GM12878 (cell line): ENCODE measurements at regions not wholly inside any gene's neighbourhood (a gene's known extent, or its start where the extent isn't known, plus 50 kb on each side); places are given as distances from the start of the nearest gene placed in this dataset.

ENCODE experiments used
- ATAC-seq: fragments of 200-7000 bp; cut with Tn5 transposase; 3 replicates; pipeline ENCODE4 v1.9.1; 2020; ENCODE audit warnings: mild to moderate bottlenecking, moderate library complexity
- BruUV-seq: library from RNA; stranded (reverse); fragments of 400-500 nt; replicated peaks from 2 replicates; lab custom pipeline; 2021; lab: Mats Ljungman, UMichigan
- CTCF ChIA-PET: fragments of 300-600 bp; sonication (Branson Sonifier 250); formaldehyde crosslinking; extraction: SDS; loops from one replicate; lab custom pipeline; 2021; ENCODE audit warnings: inconsistent platforms; lab: Yijun Ruan, JAX
- POLR2A ChIA-PET: fragments of 350-600 bp; formaldehyde crosslinking; extraction: SDS; loops from one replicate; lab custom pipeline; 2021; ENCODE audit warnings: inconsistent platforms; lab: Charles Lee
- RAD21 ChIA-PET: fragments of 300-600 bp; sonication (Branson Sonifier 250); formaldehyde crosslinking; loops from one replicate; lab custom pipeline; 2023; ENCODE audit warnings: antibody characterized with exemption; ENCODE audit not compliant: unreplicated experiment; lab: Charles Lee
- SMC1A ChIA-PET: fragments of 300-600 bp; sonication (Branson Sonifier 250); formaldehyde crosslinking; loops from one replicate; lab custom pipeline; 2023; ENCODE audit not compliant: unreplicated experiment, uncharacterized antibody; lab: Charles Lee
- DNase-seq: peaks from one replicate; pipeline ENCODE4 v3.0.0-alpha.2; 2011; ENCODE audit warnings: low read depth, low spot score
- FAIRE-seq: peaks from 3 replicates; lab custom pipeline; 2011; peaks lifted over from hg19 to GRCh38; lab: Jason Lieb, UNC
- H2AFZ ChIP-seq: 2 replicates; pipeline ENCODE4 v1.6.0; 2011; ENCODE audit warnings: low read depth, low read length, control low read depth; ENCODE audit not compliant: control insufficient read depth
- H3K27ac ChIP-seq: 2 replicates; pipeline ENCODE4 v1.5.1; 2011; ENCODE audit warnings: control low read depth; ENCODE audit not compliant: control insufficient read depth, insufficient read depth
- H3K27me3 ChIP-seq, 2 experiments: replicated peaks in 1 of 2; 2 replicates each; pipeline versions ENCODE4 v1.6.0 to v1.6.1; 2011; ENCODE audit warnings: low read length in 1 of 2; ENCODE audit not compliant: control insufficient read depth in 2 of 2, insufficient read depth in 2 of 2
- H3K36me3 ChIP-seq, 2 experiments: 2 replicates each; pipeline ENCODE4 v1.5.1; 2011; ENCODE audit warnings: low read length in 1 of 2; ENCODE audit not compliant: control insufficient read depth in 2 of 2, insufficient read depth in 2 of 2
- H3K4me1 ChIP-seq: 2 replicates; pipeline ENCODE4 v1.6.1; 2011; ENCODE audit warnings: mild to moderate bottlenecking, low read length, moderate library complexity, mixed read lengths; ENCODE audit not compliant: control insufficient read depth, insufficient read depth
- H3K4me2 ChIP-seq: 2 replicates; pipeline ENCODE4 v1.6.0; 2011; ENCODE audit warnings: control low read depth; ENCODE audit not compliant: control insufficient read depth, insufficient read depth
- H3K4me3 ChIP-seq: fragments of 200-600 bp; sonication (generic); 2 replicates; pipeline ENCODE4 v1.5.1; 2016
- H3K79me2 ChIP-seq: 2 replicates; pipeline ENCODE4 v1.6.0; 2011; ENCODE audit warnings: low read length; ENCODE audit not compliant: control insufficient read depth, insufficient read depth
- H3K9ac ChIP-seq: 2 replicates; pipeline ENCODE4 v1.8.0; 2011; ENCODE audit warnings: low read length, control low read depth, mixed read lengths; ENCODE audit not compliant: control insufficient read depth, insufficient read depth
- H3K9me3 ChIP-seq: replicated peaks from 3 replicates; pipeline ENCODE4 v1.5.1; 2011; ENCODE audit warnings: mild to moderate bottlenecking, low read length; ENCODE audit not compliant: control insufficient read depth, insufficient read depth
- H4K20me1 ChIP-seq: 2 replicates; pipeline ENCODE4 v1.6.0; 2011; ENCODE audit not compliant: control insufficient read depth, insufficient read depth
- ATF7 ChIP-seq: fragments of 450-650 bp; IDR thresholded peaks from 2 replicates; pipeline ENCODE4 v1.6.1; 2016; ENCODE audit warnings: low read depth, mild to moderate bottlenecking
- BACH1 ChIP-seq: fragments of 450-650 bp; IDR thresholded peaks from 2 replicates; pipeline ENCODE4 v1.6.1; 2017; ENCODE audit warnings: mild to moderate bottlenecking, borderline replicate concordance
- CHD1 ChIP-seq: IDR thresholded peaks from 2 replicates; pipeline ENCODE4 v1.6.1; 2012; ENCODE audit warnings: low read depth, low read length, improper control_type of control experiment
- CHD4 ChIP-seq: fragments of 200-600 bp; sonication (generic); IDR thresholded peaks from 2 replicates; pipeline ENCODE4 v1.6.1; 2016; ENCODE audit warnings: mild to moderate bottlenecking
- GABPA ChIP-seq: IDR thresholded peaks from 2 replicates; pipeline ENCODE4 v1.6.1; 2014; ENCODE audit warnings: antibody characterized with exemption, low read depth, mild to moderate bottlenecking, inconsistent platforms
- GATAD2B ChIP-seq: fragments of 450-650 bp; conservative IDR thresholded peaks from 2 replicates; pipeline ENCODE4 v1.6.1; 2017; ENCODE audit warnings: low read depth, mild to moderate bottlenecking, moderate library complexity
- IRF4 ChIP-seq: IDR thresholded peaks from 2 replicates; pipeline ENCODE4 v1.6.1; 2011; ENCODE audit warnings: low read depth, low read length
- JUNB ChIP-seq: IDR thresholded peaks from 2 replicates; pipeline ENCODE4 v1.6.1; 2016; ENCODE audit warnings: antibody characterized with exemption, mild to moderate bottlenecking
- MXI1 ChIP-seq: fragments of 150-350 bp; IDR thresholded peaks from 2 replicates; pipeline ENCODE4 v1.6.1; 2011; ENCODE audit warnings: low read depth, mild to moderate bottlenecking, inconsistent platforms, low read length, improper control_type of control experiment
- MYC ChIP-seq: IDR thresholded peaks from 2 replicates; pipeline ENCODE4 v1.6.1; 2011; ENCODE audit warnings: mild to moderate bottlenecking, low read length, moderate library complexity, inconsistent platforms; ENCODE audit not compliant: insufficient read depth, insufficient replicate concordance, insufficient read length, severe bottlenecking
- NR2C2 ChIP-seq: IDR thresholded peaks from 2 replicates; pipeline ENCODE4 v1.6.1; 2011; ENCODE audit warnings: borderline replicate concordance, low read depth; ENCODE audit not compliant: control insufficient read depth, insufficient read length
- PAX5 ChIP-seq: IDR thresholded peaks from 2 replicates; pipeline ENCODE4 v1.6.1; 2011; ENCODE audit warnings: low read depth, low read length, borderline replicate concordance
- PML ChIP-seq: IDR thresholded peaks from 2 replicates; pipeline ENCODE4 v1.6.1; 2012; ENCODE audit warnings: low read length, inconsistent platforms
- SIN3A ChIP-seq: IDR thresholded peaks from 2 replicates; pipeline ENCODE4 v1.6.1; 2012; ENCODE audit warnings: low read depth, low read length, improper control_type of control experiment
- SUZ12 ChIP-seq: fragments of 200-600 bp; sonication (generic); IDR thresholded peaks from one replicate; pipeline ENCODE4 v1.6.1; 2018; ENCODE audit warnings: antibody characterized with exemption, mild to moderate bottlenecking; ENCODE audit not compliant: unreplicated experiment
- TAF1 ChIP-seq: IDR thresholded peaks from 2 replicates; pipeline ENCODE4 v1.6.1; 2011; ENCODE audit warnings: mild to moderate bottlenecking, low read depth, low read length, borderline replicate concordance
- YY1 ChIP-seq: IDR thresholded peaks from 2 replicates; pipeline ENCODE4 v1.6.1; 2011; ENCODE audit warnings: low read depth, mild to moderate bottlenecking, low read length
- ZBED1 ChIP-seq: IDR thresholded peaks from 2 replicates; pipeline ENCODE4 v1.6.1; 2016; ENCODE audit warnings: borderline replicate concordance
- ZNF24 ChIP-seq: fragments of 450-650 bp; IDR thresholded peaks from 2 replicates; pipeline ENCODE4 v1.6.1; 2017; ENCODE audit warnings: antibody characterized with exemption, mild to moderate bottlenecking
- WGBS: methylation state at CpG from one replicate; pipeline ENCODE4 v1.1.6; 2016; ENCODE audit warnings: low lambda C conversion rate; ENCODE audit not compliant: insufficient replicate concordance, insufficient coverage; ENCODE audit errors: missing lambda C conversion rate; 5-methylcytosine and 5-hydroxymethylcytosine counted together
- in situ Hi-C: fragments of 300-500 bp; cut with MboI; formaldehyde crosslinking; loops from 9 replicates; pipeline ENCODE4 v1.14.3; 2018; ENCODE audit warnings: mixed read lengths
- intact Hi-C: fragments of 100-400 bp; cut with micrococcal nuclease; formaldehyde crosslinking; loops from one replicate; pipeline ENCODE4 v1.14.2; 2022; ENCODE audit not compliant: unreplicated experiment
- TF ChIP-seq, protein P1 (sequence below): fragments of 450-650 bp; IDR thresholded peaks from 2 replicates; pipeline ENCODE4 v1.6.1; 2017; ENCODE audit warnings: low read depth, mild to moderate bottlenecking, moderate library complexity
- TF ChIP-seq, protein P2 (sequence below): fragments of 450-650 bp; formaldehyde crosslinking; IDR thresholded peaks from 2 replicates; pipeline ENCODE4 v1.4.0; 2022; ENCODE audit warnings: mild to moderate bottlenecking, moderate library complexity

DNA sequence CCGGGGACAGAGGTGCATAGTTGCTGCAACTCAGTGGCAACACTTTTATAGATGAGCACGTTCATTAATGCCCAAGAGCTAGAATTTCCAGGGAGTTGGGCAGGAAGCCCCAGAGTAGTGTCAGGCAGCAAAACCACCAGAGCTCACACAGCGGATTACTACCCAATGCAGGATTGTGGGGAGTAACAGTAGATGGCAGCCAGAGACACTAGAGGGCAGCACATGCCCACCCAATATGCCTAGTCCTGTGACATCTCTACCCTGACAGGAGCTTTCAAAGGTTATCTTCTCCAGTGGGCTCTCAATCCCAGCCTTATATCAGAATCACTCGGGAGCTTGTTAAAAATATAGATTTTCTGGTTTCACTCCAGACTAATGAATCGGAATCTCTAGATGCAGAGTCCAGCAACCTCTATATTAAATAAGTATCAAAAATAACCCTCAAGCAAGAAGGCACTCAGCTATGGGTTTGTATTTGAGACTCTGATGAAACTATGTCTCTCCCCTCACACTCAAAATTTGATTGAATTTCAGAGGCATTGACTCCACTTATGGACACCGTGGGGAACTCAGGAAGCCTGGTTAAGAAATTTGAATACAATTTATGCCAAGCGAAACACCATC is 58.4 kb upstream of the PHF24 start:
- no peaks in the 10 kb centered on the region for H3K36me3 ChIP-seq
- WGBS = 27% methylated on average over 7 of the region's 7 CpGs
- ATAC-seq = peak; percentile 100
- TF ChIP-seq GATAD2B (no peak), MYC (no peak), YY1 (peak; percentile 62), BACH1 (no peak), PML (no peak), PAX5 (no peak), ZNF24 (no peak), ATF7 (no peak), SIN3A (no peak), IRF4 (0 out of 2 replicates have a peak, but pooled peaks have one; percentile 30), CHD4 (no peak), CHD1 (no peak), MXI1 (no peak), ZBED1 (no peak), GABPA (no peak), TAF1 (no peak), SUZ12 (no peak), JUNB (no peak), NR2C2 (no peak)
- TF ChIP-seq, protein P1, sequence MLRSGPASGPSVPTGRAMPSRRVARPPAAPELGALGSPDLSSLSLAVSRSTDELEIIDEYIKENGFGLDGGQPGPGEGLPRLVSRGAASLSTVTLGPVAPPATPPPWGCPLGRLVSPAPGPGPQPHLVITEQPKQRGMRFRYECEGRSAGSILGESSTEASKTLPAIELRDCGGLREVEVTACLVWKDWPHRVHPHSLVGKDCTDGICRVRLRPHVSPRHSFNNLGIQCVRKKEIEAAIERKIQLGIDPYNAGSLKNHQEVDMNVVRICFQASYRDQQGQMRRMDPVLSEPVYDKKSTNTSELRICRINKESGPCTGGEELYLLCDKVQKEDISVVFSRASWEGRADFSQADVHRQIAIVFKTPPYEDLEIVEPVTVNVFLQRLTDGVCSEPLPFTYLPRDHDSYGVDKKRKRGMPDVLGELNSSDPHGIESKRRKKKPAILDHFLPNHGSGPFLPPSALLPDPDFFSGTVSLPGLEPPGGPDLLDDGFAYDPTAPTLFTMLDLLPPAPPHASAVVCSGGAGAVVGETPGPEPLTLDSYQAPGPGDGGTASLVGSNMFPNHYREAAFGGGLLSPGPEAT = no peak
- TF ChIP-seq, protein P2, sequence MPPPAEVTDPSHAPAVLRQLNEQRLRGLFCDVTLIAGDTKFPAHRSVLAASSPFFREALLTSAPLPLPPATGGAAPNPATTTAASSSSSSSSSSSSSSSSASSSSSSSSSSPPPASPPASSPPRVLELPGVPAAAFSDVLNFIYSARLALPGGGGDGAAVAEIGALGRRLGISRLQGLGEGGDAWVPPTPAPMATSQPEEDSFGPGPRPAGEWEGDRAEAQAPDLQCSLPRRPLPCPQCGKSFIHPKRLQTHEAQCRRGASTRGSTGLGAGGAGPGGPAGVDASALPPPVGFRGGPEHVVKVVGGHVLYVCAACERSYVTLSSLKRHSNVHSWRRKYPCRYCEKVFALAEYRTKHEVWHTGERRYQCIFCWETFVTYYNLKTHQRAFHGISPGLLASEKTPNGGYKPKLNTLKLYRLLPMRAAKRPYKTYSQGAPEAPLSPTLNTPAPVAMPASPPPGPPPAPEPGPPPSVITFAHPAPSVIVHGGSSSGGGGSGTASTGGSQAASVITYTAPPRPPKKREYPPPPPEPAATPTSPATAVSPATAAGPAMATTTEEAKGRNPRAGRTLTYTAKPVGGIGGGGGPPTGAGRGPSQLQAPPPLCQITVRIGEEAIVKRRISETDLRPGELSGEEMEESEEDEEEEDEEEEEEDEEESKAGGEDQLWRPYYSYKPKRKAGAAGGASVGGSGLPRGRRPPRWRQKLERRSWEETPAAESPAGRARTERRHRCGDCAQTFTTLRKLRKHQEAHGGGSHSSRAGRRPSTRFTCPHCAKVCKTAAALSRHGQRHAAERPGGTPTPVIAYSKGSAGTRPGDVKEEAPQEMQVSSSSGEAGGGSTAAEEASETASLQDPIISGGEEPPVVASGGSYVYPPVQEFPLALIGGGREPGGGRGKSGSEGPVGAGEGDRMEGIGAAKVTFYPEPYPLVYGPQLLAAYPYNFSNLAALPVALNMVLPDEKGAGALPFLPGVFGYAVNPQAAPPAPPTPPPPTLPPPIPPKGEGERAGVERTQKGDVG (CRISPR knock-in tag) = no peak

More for the DNA sequence above, 58.4 kb upstream of the PHF24 start:
- SMC1A ChIA-PET = interaction anchor here (0.5 to 3.8 kb wide), 26 partner anchors 10 to 607 kb away, joined by 3 to 54 read pairs (median 4); partner anchors contain the start of genes ATOSB, FANCG and PIGO
- CTCF ChIA-PET = interaction anchor here (0.6 to 5.9 kb wide), 54 partner anchors 8 to 1012 kb away, joined by 3 to 90 read pairs (median 5); partner anchors contain the start of genes ATOSB, DNAJB5 and PIGO
- no TSS peak for BruUV-seq
- H3K4me1 ChIP-seq = no peaks in the 10 kb centered on the region
- no peaks in the 10 kb centered on the region for H4K20me1 ChIP-seq
- intact Hi-C loops (loop anchor here (1.0 to 5.0 kb wide), 5 partner anchors 86 to 578 kb away; partner anchors contain the start of gene PIGO), in situ Hi-C loops (loop anchor here (5.0 kb wide), 3 partner anchors 83 to 198 kb away; partner anchors contain the start of gene PIGO)
- no peak overlapping the region for H3K9ac ChIP-seq
- no peak overlapping the region for H3K4me3 ChIP-seq
- H3K27me3 ChIP-seq = no peaks in the 10 kb centered on the region; a peak in 1 of 4 replicates
- peak; percentile 98 for FAIRE-seq
- no peaks in the 10 kb centered on the region for H3K79me2 ChIP-seq
- no peaks in the 10 kb centered on the region for H3K9me3 ChIP-seq
- H3K27ac ChIP-seq = no peak overlapping the region
- DNase-seq = peak; percentile 39
- POLR2A ChIA-PET = no interaction called here
- RAD21 ChIA-PET = interaction anchor here (0.7 to 2.9 kb wide), 25 partner anchors 10 to 700 kb away, joined by 3 to 61 read pairs (median 4); partner anchors contain the start of genes ATOSB, DNAJB5, FANCG and PIGO
- H2AFZ ChIP-seq = no peak overlapping the region
- H3K4me2 ChIP-seq = no peak overlapping the region
